ENCODE measurements at regions not wholly inside any gene's neighbourhood (a gene's known extent, or its start where the extent isn't known, plus 50 kb on each side); places are given as distances from the start of the nearest gene placed in this dataset.

DNA sequence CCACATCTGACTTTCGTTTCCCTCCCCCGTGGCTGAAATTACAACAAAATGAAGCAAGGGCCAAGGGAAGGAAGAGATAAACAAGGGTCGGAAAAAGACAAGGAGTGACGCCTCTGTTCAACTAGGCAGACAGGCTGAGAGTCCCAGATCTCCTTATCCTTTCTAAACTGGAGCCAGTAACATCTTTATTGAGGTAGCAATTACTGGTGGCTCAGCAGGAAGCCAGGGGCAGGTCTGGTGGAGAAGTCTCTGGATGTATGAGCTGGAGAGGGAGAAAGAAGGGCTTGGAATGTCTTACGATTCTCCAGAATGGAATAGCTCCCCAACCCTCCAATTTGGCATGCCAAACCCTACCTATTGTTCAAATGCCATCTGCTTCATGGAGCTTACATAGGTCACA lies 190.8 kb upstream of the BRINP1 start:
- WGBS = 28% methylated on average over 5 of the region's 5 CpGs
- no peaks in the 10 kb centered on the region for H3K36me3 ChIP-seq (ENCODE audit: control insufficient read depth in 4 of 4, insufficient read depth in 3 of 4, low read depth in 1 of 4, low read length in 3 of 4)
- DNase-seq (ENCODE audit: low spot score) = no peak
- no peak overlapping the region for H3K9ac ChIP-seq (ENCODE audit: low read depth in 1 of 2, low read length in 2 of 2)
- TF ChIP-seq GABPA (IDR thresholded peaks at IDR 0.05 in 1 of 2, conservative IDR thresholded peaks at IDR 0.05 in 1 of 2) (no peak), HNF4G (IDR thresholded peaks at IDR 0.05) (no peak), JUND (IDR thresholded peaks at IDR 0.05) (no peak), EGR1 (IDR thresholded peaks at IDR 0.05; ENCODE audit: low read depth in 2 of 2) (no peak), TAF1 (conservative IDR thresholded peaks at IDR 0.05) (no peak), RAD21 (IDR thresholded peaks at IDR 0.05) (peak in 1 of 2 donors; percentile 12), HNF4A (conservative IDR thresholded peaks at IDR 0.05) (no peak), FOXA1 (IDR thresholded peaks at IDR 0.05) (no peak), NR2F2 (IDR thresholded peaks at IDR 0.05) (peak; percentile 44), RXRA (IDR thresholded peaks at IDR 0.05) (no peak)
- TF ChIP-seq, protein P1, sequence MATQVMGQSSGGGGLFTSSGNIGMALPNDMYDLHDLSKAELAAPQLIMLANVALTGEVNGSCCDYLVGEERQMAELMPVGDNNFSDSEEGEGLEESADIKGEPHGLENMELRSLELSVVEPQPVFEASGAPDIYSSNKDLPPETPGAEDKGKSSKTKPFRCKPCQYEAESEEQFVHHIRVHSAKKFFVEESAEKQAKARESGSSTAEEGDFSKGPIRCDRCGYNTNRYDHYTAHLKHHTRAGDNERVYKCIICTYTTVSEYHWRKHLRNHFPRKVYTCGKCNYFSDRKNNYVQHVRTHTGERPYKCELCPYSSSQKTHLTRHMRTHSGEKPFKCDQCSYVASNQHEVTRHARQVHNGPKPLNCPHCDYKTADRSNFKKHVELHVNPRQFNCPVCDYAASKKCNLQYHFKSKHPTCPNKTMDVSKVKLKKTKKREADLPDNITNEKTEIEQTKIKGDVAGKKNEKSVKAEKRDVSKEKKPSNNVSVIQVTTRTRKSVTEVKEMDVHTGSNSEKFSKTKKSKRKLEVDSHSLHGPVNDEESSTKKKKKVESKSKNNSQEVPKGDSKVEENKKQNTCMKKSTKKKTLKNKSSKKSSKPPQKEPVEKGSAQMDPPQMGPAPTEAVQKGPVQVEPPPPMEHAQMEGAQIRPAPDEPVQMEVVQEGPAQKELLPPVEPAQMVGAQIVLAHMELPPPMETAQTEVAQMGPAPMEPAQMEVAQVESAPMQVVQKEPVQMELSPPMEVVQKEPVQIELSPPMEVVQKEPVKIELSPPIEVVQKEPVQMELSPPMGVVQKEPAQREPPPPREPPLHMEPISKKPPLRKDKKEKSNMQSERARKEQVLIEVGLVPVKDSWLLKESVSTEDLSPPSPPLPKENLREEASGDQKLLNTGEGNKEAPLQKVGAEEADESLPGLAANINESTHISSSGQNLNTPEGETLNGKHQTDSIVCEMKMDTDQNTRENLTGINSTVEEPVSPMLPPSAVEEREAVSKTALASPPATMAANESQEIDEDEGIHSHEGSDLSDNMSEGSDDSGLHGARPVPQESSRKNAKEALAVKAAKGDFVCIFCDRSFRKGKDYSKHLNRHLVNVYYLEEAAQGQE (IDR thresholded peaks at IDR 0.05) = no peak
- TF ChIP-seq, protein P2, sequence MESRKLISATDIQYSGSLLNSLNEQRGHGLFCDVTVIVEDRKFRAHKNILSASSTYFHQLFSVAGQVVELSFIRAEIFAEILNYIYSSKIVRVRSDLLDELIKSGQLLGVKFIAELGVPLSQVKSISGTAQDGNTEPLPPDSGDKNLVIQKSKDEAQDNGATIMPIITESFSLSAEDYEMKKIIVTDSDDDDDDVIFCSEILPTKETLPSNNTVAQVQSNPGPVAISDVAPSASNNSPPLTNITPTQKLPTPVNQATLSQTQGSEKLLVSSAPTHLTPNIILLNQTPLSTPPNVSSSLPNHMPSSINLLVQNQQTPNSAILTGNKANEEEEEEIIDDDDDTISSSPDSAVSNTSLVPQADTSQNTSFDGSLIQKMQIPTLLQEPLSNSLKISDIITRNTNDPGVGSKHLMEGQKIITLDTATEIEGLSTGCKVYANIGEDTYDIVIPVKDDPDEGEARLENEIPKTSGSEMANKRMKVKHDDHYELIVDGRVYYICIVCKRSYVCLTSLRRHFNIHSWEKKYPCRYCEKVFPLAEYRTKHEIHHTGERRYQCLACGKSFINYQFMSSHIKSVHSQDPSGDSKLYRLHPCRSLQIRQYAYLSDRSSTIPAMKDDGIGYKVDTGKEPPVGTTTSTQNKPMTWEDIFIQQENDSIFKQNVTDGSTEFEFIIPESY (IDR thresholded peaks at IDR 0.05) = no peak
- TF ChIP-seq, protein P3, sequence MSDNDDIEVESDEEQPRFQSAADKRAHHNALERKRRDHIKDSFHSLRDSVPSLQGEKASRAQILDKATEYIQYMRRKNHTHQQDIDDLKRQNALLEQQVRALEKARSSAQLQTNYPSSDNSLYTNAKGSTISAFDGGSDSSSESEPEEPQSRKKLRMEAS (IDR thresholded peaks at IDR 0.05) = no peak
- peaks cover 0 to 4% (median 0%) of the 10 kb centered on the region in 4 donors for H3K9me3 ChIP-seq (ENCODE audit: control insufficient read depth in 4 of 4, low read length in 3 of 4)
- peaks cover 0 to 6% (median 4%) of the 10 kb centered on the region in 4 donors for H3K4me1 ChIP-seq (ENCODE audit: control insufficient read depth in 4 of 4, insufficient read depth in 4 of 4, low read length in 3 of 4)
- peaks cover 0 to 14% (median 0%) of the 10 kb centered on the region in 4 donors for H3K27me3 ChIP-seq (ENCODE audit: control insufficient read depth in 4 of 4, insufficient read depth in 4 of 4, low read length in 3 of 4)
- no peak overlapping the region for H3K27ac ChIP-seq (ENCODE audit: low read depth in 1 of 2, low read length in 2 of 2)
- H3K4me3 ChIP-seq (ENCODE audit: low read depth in 1 of 3, low read length in 3 of 3) = no peak overlapping the region

DNA sequence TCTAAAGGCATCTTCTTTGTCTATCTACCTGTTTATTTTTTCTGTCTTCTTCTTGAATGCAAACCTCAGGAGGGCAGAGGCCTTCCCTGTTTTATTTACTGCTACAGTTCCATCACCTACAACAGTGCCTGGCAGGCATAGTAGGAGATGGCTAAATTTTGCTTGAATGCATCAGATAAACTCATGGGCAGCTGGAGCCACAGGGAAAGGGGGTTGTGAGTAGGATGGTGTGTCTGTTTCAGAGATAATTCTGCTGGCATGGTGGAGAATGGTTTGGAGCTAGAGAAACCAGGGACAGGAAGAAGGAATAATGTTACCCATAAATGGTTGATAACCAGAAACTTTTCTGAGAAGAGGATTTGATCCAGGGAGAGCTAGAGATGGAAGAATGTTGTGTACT lies 189.8 kb upstream of the BRINP1 start:
- peaks cover 0 to 13% (median 0%) of the 10 kb centered on the region in 4 donors for H3K27me3 ChIP-seq (ENCODE audit: control insufficient read depth in 4 of 4, insufficient read depth in 4 of 4, low read length in 3 of 4)
- H3K4me1 ChIP-seq (ENCODE audit: control insufficient read depth in 4 of 4, insufficient read depth in 4 of 4, low read length in 3 of 4) = peaks cover 0 to 6% (median 4%) of the 10 kb centered on the region in 4 donors
- no peak for TF ChIP-seq SP1 (IDR thresholded peaks at IDR 0.05)
- TF ChIP-seq RAD21 (IDR thresholded peaks at IDR 0.05) = no peak
- TF ChIP-seq TAF1 (conservative IDR thresholded peaks at IDR 0.05) = no peak
- TF ChIP-seq, protein P4, sequence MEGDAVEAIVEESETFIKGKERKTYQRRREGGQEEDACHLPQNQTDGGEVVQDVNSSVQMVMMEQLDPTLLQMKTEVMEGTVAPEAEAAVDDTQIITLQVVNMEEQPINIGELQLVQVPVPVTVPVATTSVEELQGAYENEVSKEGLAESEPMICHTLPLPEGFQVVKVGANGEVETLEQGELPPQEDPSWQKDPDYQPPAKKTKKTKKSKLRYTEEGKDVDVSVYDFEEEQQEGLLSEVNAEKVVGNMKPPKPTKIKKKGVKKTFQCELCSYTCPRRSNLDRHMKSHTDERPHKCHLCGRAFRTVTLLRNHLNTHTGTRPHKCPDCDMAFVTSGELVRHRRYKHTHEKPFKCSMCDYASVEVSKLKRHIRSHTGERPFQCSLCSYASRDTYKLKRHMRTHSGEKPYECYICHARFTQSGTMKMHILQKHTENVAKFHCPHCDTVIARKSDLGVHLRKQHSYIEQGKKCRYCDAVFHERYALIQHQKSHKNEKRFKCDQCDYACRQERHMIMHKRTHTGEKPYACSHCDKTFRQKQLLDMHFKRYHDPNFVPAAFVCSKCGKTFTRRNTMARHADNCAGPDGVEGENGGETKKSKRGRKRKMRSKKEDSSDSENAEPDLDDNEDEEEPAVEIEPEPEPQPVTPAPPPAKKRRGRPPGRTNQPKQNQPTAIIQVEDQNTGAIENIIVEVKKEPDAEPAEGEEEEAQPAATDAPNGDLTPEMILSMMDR (IDR thresholded peaks at IDR 0.05; ENCODE audit: low read depth, low read length, missing input control) = no peak
- TF ChIP-seq EGR1 (IDR thresholded peaks at IDR 0.05; ENCODE audit: low read depth in 2 of 2) = no peak
- TF ChIP-seq, protein P2 (IDR thresholded peaks at IDR 0.05) = no peak
- H3K9ac ChIP-seq (ENCODE audit: low read depth in 1 of 2, low read length in 2 of 2) = no peak overlapping the region
- no peak overlapping the region for H3K27ac ChIP-seq (ENCODE audit: low read depth in 1 of 2, low read length in 2 of 2)
- H3K9me3 ChIP-seq (ENCODE audit: control insufficient read depth in 4 of 4, low read length in 3 of 4) = no peaks in the 10 kb centered on the region
- H3K36me3 ChIP-seq (ENCODE audit: control insufficient read depth in 4 of 4, insufficient read depth in 3 of 4, low read depth in 1 of 4, low read length in 3 of 4) = no peaks in the 10 kb centered on the region
- no peak for DNase-seq (ENCODE audit: low spot score)
- H3K4me3 ChIP-seq (ENCODE audit: low read depth in 1 of 3, low read length in 3 of 3) = no peak overlapping the region

Measured in liver (tissue), 8 donors.